Thyroid gland (tissue), 4 donors: ENCODE measurements at regions not wholly inside any gene's neighbourhood (a gene's known extent, or its start where the extent isn't known, plus 50 kb on each side); places are given as distances from the start of the nearest gene placed in this dataset.

Source experiments
- CTCF ChIP-seq, 6 experiments: fragments of 200-600 bp in 3 of 6; fragments of 450-650 bp in 3 of 6; sonication (generic) in 3 of 6; IDR thresholded peaks; one replicate each; pipeline ENCODE4 v1.5.1; 2016 to 2019; ENCODE audit warnings: antibody characterized with exemption in 6 of 6, mild to moderate bottlenecking in 2 of 6, inconsistent platforms in 1 of 6, moderate library complexity in 1 of 6
- POLR2A ChIP-seq, 2 donors: fragments of 450-650 bp; IDR thresholded peaks; one replicate each; pipeline ENCODE4 v1.6.1; 2017; ENCODE audit warnings: antibody characterized with exemption in 2 of 2, mild to moderate bottlenecking in 2 of 2, moderate library complexity in 1 of 2

GRCh38 chr11:106161775-106162634, 84.5 kb downstream of the AASDHPPT start:
- TF ChIP-seq CTCF (IDR thresholded peaks at IDR 0.05), result no peak
- no peak for TF ChIP-seq POLR2A (IDR thresholded peaks at IDR 0.05)
